ENCODE measurements at regions not wholly inside any gene's neighbourhood (a gene's known extent, or its start where the extent isn't known, plus 50 kb on each side); places are given as distances from the start of the nearest gene placed in this dataset.
A peak's percentile ranks its signal among the peaks of the same experiment; 100 is the strongest.

- Mint-ChIP-seq H3K4me1 (peaks cover 54% of the 10 kb centered on the region), H3K4me3 (no peak overlapping the region), H3K27ac (peak overlapping the region; percentile 7; the same call in 1 of the 2 replicates), H3K27me3 (ENCODE audit: insufficient read depth, low read depth, poor library complexity) (peaks cover 1% of the 10 kb centered on the region), H3K36me3 (ENCODE audit: low read depth) (no peaks in the 10 kb centered on the region), H3K9me3 (no peaks in the 10 kb centered on the region)
- DNase-seq (ENCODE audit: low spot score) (peak; percentile 33), ATAC-seq (peak; percentile 45)
- Histone ChIP-seq H3K36me3 (ENCODE audit: insufficient read depth) (no peaks in the 10 kb centered on the region), H3K4me2 (no peak overlapping the region), H3K4me3 (no peak overlapping the region), H3K4me1 (ENCODE audit: insufficient read depth) (peaks cover 42% of the 10 kb centered on the region), H3K79me2 (replicated peaks; ENCODE audit: insufficient read depth) (no peaks in the 10 kb centered on the region), H3K9me2 (ENCODE audit: insufficient read depth) (no peaks in the 10 kb centered on the region), H3F3A (replicated peaks; ENCODE audit: low read depth) (no peaks in the 10 kb centered on the region), H4K20me1 (replicated peaks; ENCODE audit: insufficient read depth) (no peaks in the 10 kb centered on the region), H2AFZ (no peak overlapping the region), H3K27me3 (ENCODE audit: insufficient read depth) (no peaks in the 10 kb centered on the region), H3K27ac (ENCODE audit: low read depth) (no peak overlapping the region)
- peak in 1 of 2 experiments; percentile 57; a peak in 3 of 4 replicates for TF ChIP-seq CTCF (conservative IDR thresholded peaks at IDR 0.05; ENCODE audit: low read depth in 2 of 2)
- TF ChIP-seq ZNF331 (CRISPR knock-in tag; IDR thresholded peaks at IDR 0.05; ENCODE audit: low read depth): no peak
- no peak for TF ChIP-seq NANOG (IDR thresholded peaks at IDR 0.05; ENCODE audit: borderline replicate concordance)
These were observed 439.0 kb upstream of the GOLIM4 start for GRCh38 chr3:168534761-168535160.

GRCh38 chr3:168533600-168533999 lies 437.9 kb upstream of the GOLIM4 start:
- Histone ChIP-seq H3K27ac (ENCODE audit: low read depth) (no peak overlapping the region), H3K27me3 (ENCODE audit: insufficient read depth) (no peaks in the 10 kb centered on the region), H4K20me1 (replicated peaks; ENCODE audit: insufficient read depth) (no peaks in the 10 kb centered on the region), H3K4me2 (peak overlapping the region; percentile 10; the same call in 1 of the 2 replicates), H3K9me2 (ENCODE audit: insufficient read depth) (no peaks in the 10 kb centered on the region), H3K4me1 (ENCODE audit: insufficient read depth) (peaks cover 42% of the 10 kb centered on the region), H3F3A (replicated peaks; ENCODE audit: low read depth) (no peaks in the 10 kb centered on the region), H2AFZ (no peak overlapping the region), H3K79me2 (replicated peaks; ENCODE audit: insufficient read depth) (no peaks in the 10 kb centered on the region), H3K4me3 (no peak overlapping the region), H3K36me3 (ENCODE audit: insufficient read depth) (no peaks in the 10 kb centered on the region)
- H3K9me3 Mint-ChIP-seq: no peaks in the 10 kb centered on the region
- H3K4me3 Mint-ChIP-seq: no peak overlapping the region
- DNase-seq (ENCODE audit: low spot score): no peak
- no peak for ATAC-seq
- H3K27me3 Mint-ChIP-seq (ENCODE audit: insufficient read depth, low read depth, poor library complexity): peaks cover 1% of the 10 kb centered on the region
- H3K27ac Mint-ChIP-seq: no peak overlapping the region
- no peaks in the 10 kb centered on the region for H3K36me3 Mint-ChIP-seq (ENCODE audit: low read depth)
- peaks cover 58% of the 10 kb centered on the region for H3K4me1 Mint-ChIP-seq
- TF ChIP-seq REST (IDR thresholded peaks at IDR 0.05; ENCODE audit: unreplicated experiment): no peak
- no peak for TF ChIP-seq ZNF462 (CRISPR knock-in tag; IDR thresholded peaks at IDR 0.05)
- no peak for TF ChIP-seq JUNB (IDR thresholded peaks at IDR 0.05; ENCODE audit: unreplicated experiment)
- no peak for TF ChIP-seq CREB1 (CRISPR knock-in tag; IDR thresholded peaks at IDR 0.05; ENCODE audit: low read depth)
- no peak for TF ChIP-seq POLR2AphosphoS5 (IDR thresholded peaks at IDR 0.05; ENCODE audit: low read depth)
- no peak for TF ChIP-seq NANOG (IDR thresholded peaks at IDR 0.05; ENCODE audit: borderline replicate concordance)
- no peak for TF ChIP-seq ZNF331 (CRISPR knock-in tag; IDR thresholded peaks at IDR 0.05; ENCODE audit: low read depth)
- TF ChIP-seq STAT1 (IDR thresholded peaks at IDR 0.05; ENCODE audit: unreplicated experiment): no peak
- TF ChIP-seq ZNF114 (CRISPR knock-in tag; IDR thresholded peaks at IDR 0.05): no peak
- TF ChIP-seq EZH2 (IDR thresholded peaks at IDR 0.05; ENCODE audit: low read depth, unreplicated experiment): no peak

Measured in GM23338 (cell line).